Amygdala (tissue), 56 donors: ENCODE measurements at regions not wholly inside any gene's neighbourhood (a gene's known extent, or its start where the extent isn't known, plus 50 kb on each side); places are given as distances from the start of the nearest gene placed in this dataset.
A peak's percentile ranks its signal among the peaks of the same experiment; 100 is the strongest.
"Not testable (repeated sequence)": the region's sequence is repeated elsewhere in the genome, so short reads cannot be mapped to it uniquely, and the experiment has no call there.

Source experiments
- DNase-seq, 56 donors: peaks; one replicate each; lab custom pipeline; 2025; lab: John Stamatoyannopoulos, UW

GRCh38 chr15:92820236-92821021, 79.7 kb upstream of the CHD2 start:
- peak; percentile 44 to 96 (median 88) for DNase-seq

- no peak for DNase-seq
These were observed 78.5 kb upstream of the CHD2 start for GRCh38 chr15:92821491-92822116.

- no peak for DNase-seq
These were observed 77.6 kb upstream of the CHD2 start for GRCh38 chr15:92822216-92823144.

GRCh38 chr15:92825985-92826384, 74.1 kb upstream of the CHD2 start:
- no peak for DNase-seq

- not testable (repeated sequence) for DNase-seq
These were observed 72.1 kb upstream of the CHD2 start for GRCh38 chr15:92827991-92828390.

GRCh38 chr15:92829875-92830274, 70.2 kb upstream of the CHD2 start:
- no peak for DNase-seq

GRCh38 chr15:92831336-92831654, 68.8 kb upstream of the CHD2 start:
- no peak for DNase-seq

GRCh38 chr15:92831655-92832328, 68.3 kb upstream of the CHD2 start:
- peak; percentile 33 to 95 (median 86) for DNase-seq

GRCh38 chr15:92833106-92833433, 67.1 kb upstream of the CHD2 start:
- no peak for DNase-seq

- DNase-seq, result no peak
These were observed 66.4 kb upstream of the CHD2 start for GRCh38 chr15:92833493-92834271.

GRCh38 chr15:92839696-92840095, 60.4 kb upstream of the CHD2 start:
- DNase-seq, result no peak

GRCh38 chr15:92840149-92840548, 60.0 kb upstream of the CHD2 start:
- DNase-seq, result no peak

- no peak for DNase-seq
These were observed 56.8 kb upstream of the CHD2 start for GRCh38 chr15:92843326-92843725.

- no peak for DNase-seq
These were observed 56.3 kb upstream of the CHD2 start for GRCh38 chr15:92843814-92844213.

- no peak for DNase-seq
These were observed 55.0 kb upstream of the CHD2 start for GRCh38 chr15:92845126-92845508.

GRCh38 chr15:92846741-92847140, 53.4 kb upstream of the CHD2 start:
- DNase-seq, result no peak

- DNase-seq, result no peak
These were observed 52.3 kb upstream of the CHD2 start for GRCh38 chr15:92847841-92848240.

- no peak for DNase-seq
These were observed 51.7 kb upstream of the CHD2 start for GRCh38 chr15:92848464-92848851.

GRCh38 chr15:92848852-92849598, 51.1 kb upstream of the CHD2 start:
- no peak for DNase-seq
